GM12872 (cell line): ENCODE measurements at regions not wholly inside any gene's neighbourhood (a gene's known extent, or its start where the extent isn't known, plus 50 kb on each side); places are given as distances from the start of the nearest gene placed in this dataset.

Experiments
- CTCF ChIP-seq: IDR thresholded peaks from 3 replicates; pipeline ENCODE4 v1.5.1; 2011; ENCODE audit warnings: low read depth, mild to moderate bottlenecking, low read length, moderate library complexity; ENCODE audit not compliant: insufficient read depth

GRCh38 chr5:165290535-165290934 lies 1785.1 kb downstream of the MAT2B start:
- TF ChIP-seq CTCF, result no peak

GRCh38 chr5:165296401-165297130 lies 1791.1 kb downstream of the MAT2B start:
- no peak for TF ChIP-seq CTCF

- TF ChIP-seq CTCF, result no peak
Measured at GRCh38 chr5:165304193-165304827, 1798.9 kb downstream of the MAT2B start.

GRCh38 chr5:165305596-165305995 lies 1800.2 kb downstream of the MAT2B start:
- TF ChIP-seq CTCF, result no peak

- no peak for TF ChIP-seq CTCF
Measured at GRCh38 chr5:165309446-165309845, 1804.0 kb downstream of the MAT2B start.

- TF ChIP-seq CTCF, result no peak
Measured at GRCh38 chr5:165310031-165310430, 1804.6 kb downstream of the MAT2B start.

GRCh38 chr5:165321912-165322311 lies 1816.5 kb downstream of the MAT2B start:
- no peak for TF ChIP-seq CTCF
